Neural cell (in vitro differentiated cells): ENCODE measurements at regions not wholly inside any gene's neighbourhood (a gene's known extent, or its start where the extent isn't known, plus 50 kb on each side); places are given as distances from the start of the nearest gene placed in this dataset.

Source experiments
- H2AFZ ChIP-seq: fragments of 200-600, 300-800 bp; sonication (generic), shearing (Covaris generic); 2 replicates; pipeline ENCODE4 v1.6.0; 2014; ENCODE audit warnings: low read depth, mild to moderate bottlenecking, antibody characterized with exemption, low read length, moderate library complexity
- H3F3A ChIP-seq: fragments of 200-600 bp; shearing (Covaris generic); 2 replicates; pipeline ENCODE4 v1.6.1; 2016; ENCODE audit warnings: mild to moderate bottlenecking, moderate library complexity, mixed read lengths, antibody characterized with exemption, low read length; ENCODE audit not compliant: insufficient read depth, poor library complexity, severe bottlenecking
- H3K27ac ChIP-seq: fragments of 200-600, 300-800 bp; sonication (generic), shearing (Covaris generic); 2 replicates; pipeline ENCODE4 v1.5.1; 2014; ENCODE audit warnings: mild to moderate bottlenecking, low read length, moderate library complexity
- H3K27me3 ChIP-seq: fragments of 300-800, 200-600 bp; sonication (generic), shearing (Covaris generic); 2 replicates; pipeline ENCODE4 v1.6.0; 2014; ENCODE audit warnings: mild to moderate bottlenecking, low read depth, low read length, moderate library complexity; ENCODE audit not compliant: insufficient read depth
- H3K36me3 ChIP-seq: fragments of 300-800, 200-600 bp; sonication (generic), shearing (Covaris generic); 2 replicates; pipeline ENCODE4 v1.5.1; 2014; ENCODE audit warnings: mild to moderate bottlenecking, antibody characterized with exemption, low read length, moderate library complexity; ENCODE audit not compliant: insufficient read depth
- H3K4me2 ChIP-seq: fragments of 300-800, 200-600 bp; sonication (generic), shearing (Covaris generic); 2 replicates; pipeline ENCODE4 v1.6.0; 2014; ENCODE audit warnings: mild to moderate bottlenecking, low read length
- H3K4me3 ChIP-seq: fragments of 300-800, 200-600 bp; sonication (generic), shearing (Covaris generic); 2 replicates; pipeline ENCODE4 v1.5.1; 2014; ENCODE audit warnings: mild to moderate bottlenecking, low read length, moderate library complexity
- H3K79me2 ChIP-seq: fragments of 200-600 bp; shearing (Covaris generic); replicated peaks from 2 replicates; pipeline ENCODE4 v1.6.0; 2014; ENCODE audit warnings: mild to moderate bottlenecking, low read length, moderate library complexity; ENCODE audit not compliant: insufficient read depth
- H3K9ac ChIP-seq: fragments of 300-800, 200-600 bp; sonication (generic), shearing (Covaris generic); 2 replicates; pipeline ENCODE4 v1.6.1; 2016; ENCODE audit warnings: mild to moderate bottlenecking, low read length, mixed read lengths
- H3K9me2 ChIP-seq: fragments of 200-600 bp; shearing (Covaris generic); 2 replicates; pipeline ENCODE4 v1.6.1; 2016; ENCODE audit warnings: mild to moderate bottlenecking, low read length, mixed read lengths; ENCODE audit not compliant: insufficient read depth
- H3K9me3 ChIP-seq: fragments of 200-600, 300-800 bp; sonication (generic), shearing (Covaris generic); 2 replicates; pipeline ENCODE4 v1.6.1; 2016; ENCODE audit warnings: mild to moderate bottlenecking, mixed run types, low read length, moderate library complexity, mixed read lengths
- H4K20me1 ChIP-seq: fragments of 200-600 bp; shearing (Covaris generic); 2 replicates; pipeline ENCODE4 v1.6.1; 2016; ENCODE audit warnings: mild to moderate bottlenecking, mixed run types; ENCODE audit not compliant: insufficient read depth
- EP300 ChIP-seq: fragments of 450-650 bp; conservative IDR thresholded peaks from 2 replicates; pipeline ENCODE4 v1.6.1; 2014; ENCODE audit warnings: antibody characterized with exemption, mild to moderate bottlenecking, moderate library complexity; ENCODE audit not compliant: poor library complexity, severe bottlenecking
- EZH2 ChIP-seq: fragments of 200-600, 300-800 bp; shearing (Covaris generic), sonication (generic); IDR thresholded peaks from 2 replicates; pipeline ENCODE4 v1.6.1; 2014; ENCODE audit warnings: antibody characterized with exemption, low read length, borderline replicate concordance, mild to moderate bottlenecking; ENCODE audit not compliant: insufficient read depth, poor library complexity, severe bottlenecking
- MXI1 ChIP-seq: fragments of 450-650 bp; conservative IDR thresholded peaks from 2 replicates; pipeline ENCODE4 v1.6.1; 2014; ENCODE audit warnings: antibody characterized with exemption, mild to moderate bottlenecking; ENCODE audit not compliant: poor library complexity, severe bottlenecking
- POLR2AphosphoS5 ChIP-seq: IDR thresholded peaks from 2 replicates; pipeline ENCODE4 v1.6.1; 2012
- RAD21 ChIP-seq: fragments of 450-650 bp; conservative IDR thresholded peaks from 2 replicates; pipeline ENCODE4 v1.6.1; 2014; ENCODE audit warnings: antibody characterized with exemption, mild to moderate bottlenecking, moderate library complexity
- SMC3 ChIP-seq: fragments of 450-650 bp; conservative IDR thresholded peaks from 2 replicates; pipeline ENCODE4 v1.6.1; 2014; ENCODE audit warnings: antibody characterized with exemption, mild to moderate bottlenecking, moderate library complexity; ENCODE audit not compliant: poor library complexity
- TAF1 ChIP-seq: IDR thresholded peaks from 2 replicates; pipeline ENCODE4 v1.6.1; 2012; ENCODE audit warnings: low read depth
- TF ChIP-seq, protein P1 (sequence below): IDR thresholded peaks from 2 replicates; pipeline ENCODE4 v1.6.1; 2012; ENCODE audit warnings: borderline replicate concordance
- TF ChIP-seq, protein P2 (sequence below): fragments of 450-650 bp; IDR thresholded peaks from 2 replicates; pipeline ENCODE4 v1.5.1; 2014; ENCODE audit warnings: antibody characterized with exemption, mild to moderate bottlenecking, moderate library complexity; ENCODE audit not compliant: poor library complexity, severe bottlenecking

- Histone ChIP-seq H3K9me3 (no peaks in the 10 kb centered on the region), H3K4me2 (no peak overlapping the region), H3K27ac (no peak overlapping the region)
These were observed 58.4 kb upstream of the ASTN2 start for GRCh38 chr9:117473293-117473692.

DNA sequence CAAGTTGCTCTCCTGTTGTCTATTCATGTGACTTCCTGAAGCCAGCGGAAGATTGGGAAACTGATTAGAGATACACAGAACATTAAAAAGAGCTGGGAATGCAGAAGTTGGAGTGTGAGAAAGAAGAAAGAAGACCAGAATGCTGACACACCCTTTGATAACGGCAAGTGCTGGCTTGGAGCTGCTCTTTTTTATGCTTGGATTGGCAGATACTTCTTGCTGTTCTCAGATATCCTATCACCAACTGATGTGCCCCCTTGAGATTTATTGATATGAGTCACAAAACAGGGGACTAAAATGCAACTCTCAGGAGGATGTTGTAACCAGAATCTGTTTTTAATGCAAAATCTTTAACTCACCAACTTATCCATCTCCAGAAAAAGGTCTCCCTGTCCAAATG is 56.0 kb upstream of the ASTN2 start:
- Histone ChIP-seq H3F3A (no peaks in the 10 kb centered on the region), H3K27ac (no peak overlapping the region), H3K4me2 (no peak overlapping the region), H3K4me3 (no peak overlapping the region), H4K20me1 (no peaks in the 10 kb centered on the region), H3K79me2 (no peaks in the 10 kb centered on the region), H3K9ac (no peak overlapping the region), H3K9me3 (no peaks in the 10 kb centered on the region), H2AFZ (no peak overlapping the region), H3K9me2 (no peaks in the 10 kb centered on the region), H3K36me3 (no peaks in the 10 kb centered on the region), H3K27me3 (no peaks in the 10 kb centered on the region)
- no peak for TF ChIP-seq TAF1
- TF ChIP-seq RAD21 = no peak
- no peak for TF ChIP-seq MXI1
- TF ChIP-seq EP300 = no peak
- no peak for TF ChIP-seq EZH2
- TF ChIP-seq, protein P1, sequence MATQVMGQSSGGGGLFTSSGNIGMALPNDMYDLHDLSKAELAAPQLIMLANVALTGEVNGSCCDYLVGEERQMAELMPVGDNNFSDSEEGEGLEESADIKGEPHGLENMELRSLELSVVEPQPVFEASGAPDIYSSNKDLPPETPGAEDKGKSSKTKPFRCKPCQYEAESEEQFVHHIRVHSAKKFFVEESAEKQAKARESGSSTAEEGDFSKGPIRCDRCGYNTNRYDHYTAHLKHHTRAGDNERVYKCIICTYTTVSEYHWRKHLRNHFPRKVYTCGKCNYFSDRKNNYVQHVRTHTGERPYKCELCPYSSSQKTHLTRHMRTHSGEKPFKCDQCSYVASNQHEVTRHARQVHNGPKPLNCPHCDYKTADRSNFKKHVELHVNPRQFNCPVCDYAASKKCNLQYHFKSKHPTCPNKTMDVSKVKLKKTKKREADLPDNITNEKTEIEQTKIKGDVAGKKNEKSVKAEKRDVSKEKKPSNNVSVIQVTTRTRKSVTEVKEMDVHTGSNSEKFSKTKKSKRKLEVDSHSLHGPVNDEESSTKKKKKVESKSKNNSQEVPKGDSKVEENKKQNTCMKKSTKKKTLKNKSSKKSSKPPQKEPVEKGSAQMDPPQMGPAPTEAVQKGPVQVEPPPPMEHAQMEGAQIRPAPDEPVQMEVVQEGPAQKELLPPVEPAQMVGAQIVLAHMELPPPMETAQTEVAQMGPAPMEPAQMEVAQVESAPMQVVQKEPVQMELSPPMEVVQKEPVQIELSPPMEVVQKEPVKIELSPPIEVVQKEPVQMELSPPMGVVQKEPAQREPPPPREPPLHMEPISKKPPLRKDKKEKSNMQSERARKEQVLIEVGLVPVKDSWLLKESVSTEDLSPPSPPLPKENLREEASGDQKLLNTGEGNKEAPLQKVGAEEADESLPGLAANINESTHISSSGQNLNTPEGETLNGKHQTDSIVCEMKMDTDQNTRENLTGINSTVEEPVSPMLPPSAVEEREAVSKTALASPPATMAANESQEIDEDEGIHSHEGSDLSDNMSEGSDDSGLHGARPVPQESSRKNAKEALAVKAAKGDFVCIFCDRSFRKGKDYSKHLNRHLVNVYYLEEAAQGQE = no peak
- TF ChIP-seq, protein P2, sequence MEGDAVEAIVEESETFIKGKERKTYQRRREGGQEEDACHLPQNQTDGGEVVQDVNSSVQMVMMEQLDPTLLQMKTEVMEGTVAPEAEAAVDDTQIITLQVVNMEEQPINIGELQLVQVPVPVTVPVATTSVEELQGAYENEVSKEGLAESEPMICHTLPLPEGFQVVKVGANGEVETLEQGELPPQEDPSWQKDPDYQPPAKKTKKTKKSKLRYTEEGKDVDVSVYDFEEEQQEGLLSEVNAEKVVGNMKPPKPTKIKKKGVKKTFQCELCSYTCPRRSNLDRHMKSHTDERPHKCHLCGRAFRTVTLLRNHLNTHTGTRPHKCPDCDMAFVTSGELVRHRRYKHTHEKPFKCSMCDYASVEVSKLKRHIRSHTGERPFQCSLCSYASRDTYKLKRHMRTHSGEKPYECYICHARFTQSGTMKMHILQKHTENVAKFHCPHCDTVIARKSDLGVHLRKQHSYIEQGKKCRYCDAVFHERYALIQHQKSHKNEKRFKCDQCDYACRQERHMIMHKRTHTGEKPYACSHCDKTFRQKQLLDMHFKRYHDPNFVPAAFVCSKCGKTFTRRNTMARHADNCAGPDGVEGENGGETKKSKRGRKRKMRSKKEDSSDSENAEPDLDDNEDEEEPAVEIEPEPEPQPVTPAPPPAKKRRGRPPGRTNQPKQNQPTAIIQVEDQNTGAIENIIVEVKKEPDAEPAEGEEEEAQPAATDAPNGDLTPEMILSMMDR = no peak
- no peak for TF ChIP-seq SMC3
- no peak for TF ChIP-seq POLR2AphosphoS5

More at GRCh38 chr9:117473293-117473692, 58.4 kb upstream of the ASTN2 start:
- H3K9ac ChIP-seq = no peak overlapping the region
- no peaks in the 10 kb centered on the region for H3F3A ChIP-seq
- no peak for TF ChIP-seq TAF1
- H2AFZ ChIP-seq = no peak overlapping the region
- H3K36me3 ChIP-seq = no peaks in the 10 kb centered on the region
- no peaks in the 10 kb centered on the region for H3K79me2 ChIP-seq
- H3K9me2 ChIP-seq = no peaks in the 10 kb centered on the region
- no peaks in the 10 kb centered on the region for H3K27me3 ChIP-seq
- H3K4me3 ChIP-seq = no peak overlapping the region
- H4K20me1 ChIP-seq = no peaks in the 10 kb centered on the region

DNA sequence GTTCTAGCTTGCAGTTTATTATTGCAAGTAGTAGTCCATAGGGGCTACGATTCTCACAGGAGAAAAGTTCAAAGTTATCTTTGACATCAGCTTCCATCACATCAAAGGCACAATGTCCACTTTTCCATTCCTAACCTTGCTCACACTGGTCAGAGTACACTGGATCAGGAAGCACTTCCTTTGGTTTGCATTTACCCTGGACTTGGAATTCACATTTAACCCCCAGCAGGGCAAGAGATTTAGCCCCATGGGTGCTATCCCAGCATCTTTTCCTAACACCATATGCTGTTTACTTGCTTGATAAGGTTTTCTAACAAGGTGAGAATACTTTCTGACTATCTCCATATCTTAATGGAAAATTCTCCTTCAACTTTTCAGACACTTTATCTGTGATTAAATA is 55.6 kb upstream of the ASTN2 start:
- no peaks in the 10 kb centered on the region for H3K79me2 ChIP-seq

More for the DNA sequence above, 55.6 kb upstream of the ASTN2 start:
- Histone ChIP-seq H3F3A (no peaks in the 10 kb centered on the region), H3K27me3 (no peaks in the 10 kb centered on the region), H3K4me2 (no peak overlapping the region), H3K4me3 (no peak overlapping the region), H2AFZ (no peak overlapping the region), H3K9me3 (no peaks in the 10 kb centered on the region), H3K9me2 (no peaks in the 10 kb centered on the region), H3K27ac (no peak overlapping the region), H3K36me3 (no peaks in the 10 kb centered on the region), H3K9ac (no peak overlapping the region), H4K20me1 (no peaks in the 10 kb centered on the region)
- TF ChIP-seq TAF1 (no peak), MXI1 (no peak), EP300 (no peak), EZH2 (no peak), SMC3 (no peak), RAD21 (no peak), POLR2AphosphoS5 (no peak)
- TF ChIP-seq, protein P1 = no peak
- TF ChIP-seq, protein P2 = no peak
